Testis (tissue), 2 donors: ENCODE measurements at regions not wholly inside any gene's neighbourhood (a gene's known extent, or its start where the extent isn't known, plus 50 kb on each side); places are given as distances from the start of the nearest gene placed in this dataset.
A peak's percentile ranks its signal among the peaks of the same experiment; 100 is the strongest.

ENCODE experiments used
- DNase-seq: peaks from one replicate; pipeline ENCODE4 v3.0.0-alpha.2; 2019
- H3K27ac ChIP-seq, 2 donors: fragments of 200-600 bp; sonication (generic); one replicate each; pipeline ENCODE4 v1.5.1; 2019
- H3K27me3 ChIP-seq: fragments of 200-600 bp; sonication (generic); one replicate; pipeline ENCODE4 v1.5.1; 2019
- H3K36me3 ChIP-seq: fragments of 200-600 bp; sonication (generic); one replicate; pipeline ENCODE4 v1.5.1; 2017; ENCODE audit warnings: low read depth; ENCODE audit errors: missing control alignments
- H3K4me1 ChIP-seq: fragments of 200-600 bp; sonication (generic); one replicate; pipeline ENCODE4 v1.5.1; 2019
- H3K4me3 ChIP-seq, 2 donors: fragments of 200-600 bp; sonication (generic); one replicate each; pipeline ENCODE4 v1.5.1; 2017 to 2019
- H3K9me3 ChIP-seq: fragments of 200-600 bp; sonication (generic); one replicate; pipeline ENCODE4 v1.5.1; 2017
- POLR2A ChIP-seq: fragments of 450-650 bp; IDR thresholded peaks from one replicate; pipeline ENCODE4 v1.6.1; 2017; ENCODE audit warnings: antibody characterized with exemption, mild to moderate bottlenecking, moderate library complexity
- WGBS, 2 donors: methylation state at CpG; one replicate each; pipeline ENCODE4 v1.1.5; 2018; 5-methylcytosine and 5-hydroxymethylcytosine counted together
- intact Hi-C: fragments of 100-400 bp; cut with DNase I; formaldehyde crosslinking; loops from one replicate; pipeline ENCODE4 v1.15.1; 2023; ENCODE audit warnings: low total_unique reads
- TF ChIP-seq, protein P1 (sequence below), 3 experiments: fragments of 450-650 bp in 2 of 3; fragments of 200-600 bp in 1 of 3; sonication (generic) in 1 of 3; IDR thresholded peaks; one replicate each; pipeline ENCODE4 v1.5.1; 2016 to 2019; ENCODE audit warnings: antibody characterized with exemption in 3 of 3, mild to moderate bottlenecking in 2 of 3, moderate library complexity in 1 of 3

DNA sequence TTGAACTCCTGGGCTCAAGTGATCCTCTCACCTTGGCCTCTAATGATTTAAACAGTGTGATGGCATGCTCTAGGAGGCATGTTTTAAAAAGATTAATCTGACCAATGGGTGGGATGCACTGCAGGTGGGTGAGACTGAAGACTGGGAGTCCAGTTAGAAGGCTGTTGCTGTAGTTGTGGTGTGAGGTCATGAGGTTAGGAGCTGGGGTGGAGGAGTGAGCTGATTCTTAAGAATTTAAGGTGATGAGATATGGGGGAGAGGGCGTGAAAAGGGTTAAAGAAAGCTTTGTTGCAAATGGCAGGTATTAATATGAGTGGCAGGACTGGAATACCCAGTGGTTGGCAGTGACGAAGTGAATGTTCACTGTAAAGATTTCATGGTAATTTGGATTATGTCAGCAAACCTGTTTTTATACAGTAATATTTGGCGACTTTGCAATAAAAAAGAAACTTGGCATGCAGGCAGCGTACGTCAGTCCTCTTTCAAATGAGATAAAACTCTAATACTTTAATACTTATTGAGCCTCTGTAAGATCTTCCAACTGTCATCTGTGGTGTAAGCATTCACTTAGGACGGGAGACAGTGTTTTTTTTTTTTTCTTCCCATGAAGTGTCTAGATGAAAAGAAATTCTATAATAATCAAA lies 72.8 kb upstream of the MTPN start:
- no peaks in the 10 kb centered on the region for H3K9me3 ChIP-seq
- peak; percentile 50 for DNase-seq
- H3K4me1 ChIP-seq: peaks cover 44% of the 10 kb centered on the region
- peak overlapping the region; percentile 88 to 91 for H3K27ac ChIP-seq
- no peak for TF ChIP-seq POLR2A
- TF ChIP-seq, protein P1, sequence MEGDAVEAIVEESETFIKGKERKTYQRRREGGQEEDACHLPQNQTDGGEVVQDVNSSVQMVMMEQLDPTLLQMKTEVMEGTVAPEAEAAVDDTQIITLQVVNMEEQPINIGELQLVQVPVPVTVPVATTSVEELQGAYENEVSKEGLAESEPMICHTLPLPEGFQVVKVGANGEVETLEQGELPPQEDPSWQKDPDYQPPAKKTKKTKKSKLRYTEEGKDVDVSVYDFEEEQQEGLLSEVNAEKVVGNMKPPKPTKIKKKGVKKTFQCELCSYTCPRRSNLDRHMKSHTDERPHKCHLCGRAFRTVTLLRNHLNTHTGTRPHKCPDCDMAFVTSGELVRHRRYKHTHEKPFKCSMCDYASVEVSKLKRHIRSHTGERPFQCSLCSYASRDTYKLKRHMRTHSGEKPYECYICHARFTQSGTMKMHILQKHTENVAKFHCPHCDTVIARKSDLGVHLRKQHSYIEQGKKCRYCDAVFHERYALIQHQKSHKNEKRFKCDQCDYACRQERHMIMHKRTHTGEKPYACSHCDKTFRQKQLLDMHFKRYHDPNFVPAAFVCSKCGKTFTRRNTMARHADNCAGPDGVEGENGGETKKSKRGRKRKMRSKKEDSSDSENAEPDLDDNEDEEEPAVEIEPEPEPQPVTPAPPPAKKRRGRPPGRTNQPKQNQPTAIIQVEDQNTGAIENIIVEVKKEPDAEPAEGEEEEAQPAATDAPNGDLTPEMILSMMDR (IDR thresholded peaks at IDR 0.05): no peak
- no peaks in the 10 kb centered on the region for H3K36me3 ChIP-seq
- no peaks in the 10 kb centered on the region for H3K27me3 ChIP-seq
- intact Hi-C loops: no loop called here
- WGBS, 2 donors: 44 to 48% methylated on average over 6 of the region's 6 CpGs
- no peak overlapping the region for H3K4me3 ChIP-seq

DNA sequence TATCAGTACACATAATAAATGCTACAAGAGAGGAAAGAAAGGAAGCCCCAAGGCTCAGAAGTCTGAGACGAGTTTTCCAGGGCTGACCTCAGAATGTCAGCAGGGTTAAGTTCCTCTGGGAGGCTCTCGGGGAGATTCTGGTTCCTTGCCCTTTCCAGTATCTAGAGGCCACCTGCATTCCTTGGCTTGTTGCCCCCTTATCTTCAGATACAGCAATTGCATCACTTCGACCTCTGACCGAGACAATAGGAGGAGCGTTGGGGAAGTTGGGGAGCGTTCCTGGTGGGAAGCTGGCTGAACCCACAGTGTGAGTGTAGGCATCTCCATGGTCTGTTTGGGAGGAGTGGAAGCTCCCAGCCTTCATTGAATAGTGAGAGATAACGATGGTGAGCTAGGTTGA lies 72.0 kb upstream of the MTPN start:
- H3K27me3 ChIP-seq: no peaks in the 10 kb centered on the region
- peak; percentile 66 for DNase-seq
- TF ChIP-seq, protein P1 (IDR thresholded peaks at IDR 0.05): no peak
- no peak for TF ChIP-seq POLR2A
- H3K36me3 ChIP-seq: no peaks in the 10 kb centered on the region
- WGBS, 2 donors: 30 to 64% methylated on average over 7 of the region's 7 CpGs
- H3K9me3 ChIP-seq: no peaks in the 10 kb centered on the region
- H3K27ac ChIP-seq: peak overlapping the region; percentile 88 to 91
- intact Hi-C loops: no loop called here
- no peak overlapping the region for H3K4me3 ChIP-seq
- peaks cover 47% of the 10 kb centered on the region for H3K4me1 ChIP-seq

DNA sequence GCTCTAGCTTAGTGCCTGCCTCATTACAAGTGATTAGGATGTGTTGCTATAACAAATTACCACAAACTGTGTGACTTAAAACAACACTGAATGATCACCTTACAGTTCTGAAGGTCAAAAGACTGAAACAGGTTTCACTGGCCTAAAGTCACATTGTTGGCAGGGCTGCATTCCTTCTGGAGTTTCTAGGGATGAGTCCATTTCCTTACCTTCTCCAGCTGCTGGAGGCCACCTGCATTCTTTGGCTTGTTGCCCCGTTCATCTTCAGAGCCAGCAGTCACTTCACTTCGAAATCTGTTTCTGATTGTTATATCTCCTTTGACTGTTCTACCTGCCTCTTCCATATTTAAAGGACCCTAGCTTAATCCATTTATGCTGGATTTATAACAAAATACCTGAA lies 69.4 kb upstream of the MTPN start:
- Histone ChIP-seq H3K27me3 (no peaks in the 10 kb centered on the region), H3K27ac (peak overlapping the region; percentile 88 to 91), H3K9me3 (no peaks in the 10 kb centered on the region), H3K36me3 (no peaks in the 10 kb centered on the region), H3K4me3 (no peak overlapping the region), H3K4me1 (peaks cover 47% of the 10 kb centered on the region)
- intact Hi-C loops: no loop called here
- WGBS, 2 donors: 42 to 47% methylated on average over 2 of the region's 2 CpGs
- no peak for TF ChIP-seq POLR2A
- no peak for DNase-seq

DNA sequence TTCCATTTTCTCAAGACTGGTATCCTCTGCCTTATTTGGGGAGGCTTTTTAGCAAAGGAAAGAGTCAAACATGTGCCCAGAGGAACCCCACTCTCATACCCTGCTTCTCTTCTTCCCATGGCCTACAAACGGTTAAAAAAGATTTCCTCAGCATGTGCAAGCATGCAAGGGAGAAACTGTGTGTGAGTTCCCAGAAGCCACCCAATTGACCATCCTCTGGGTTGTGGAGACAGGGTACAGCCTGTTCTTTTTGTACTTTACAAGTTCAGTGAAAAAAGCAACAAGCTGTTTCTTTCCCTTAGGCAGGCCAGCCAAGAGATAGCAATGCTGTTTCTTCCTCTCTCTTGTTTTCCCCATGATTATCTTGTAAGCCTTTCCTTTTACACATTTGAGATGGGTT lies 68.8 kb upstream of the MTPN start:
- TF ChIP-seq, protein P1 (IDR thresholded peaks at IDR 0.05): no peak
- no peak for TF ChIP-seq POLR2A
- H3K27me3 ChIP-seq: no peaks in the 10 kb centered on the region
- no peak overlapping the region for H3K4me3 ChIP-seq
- peaks cover 46% of the 10 kb centered on the region for H3K4me1 ChIP-seq
- peak; percentile 82 for DNase-seq
- WGBS, 2 donors: 25 to 69% methylated on average over 1 of the region's 1 CpG
- H3K36me3 ChIP-seq: no peaks in the 10 kb centered on the region
- H3K9me3 ChIP-seq: no peaks in the 10 kb centered on the region
- intact Hi-C loops: no loop called here
- H3K27ac ChIP-seq: peak overlapping the region; percentile 88 to 91

DNA sequence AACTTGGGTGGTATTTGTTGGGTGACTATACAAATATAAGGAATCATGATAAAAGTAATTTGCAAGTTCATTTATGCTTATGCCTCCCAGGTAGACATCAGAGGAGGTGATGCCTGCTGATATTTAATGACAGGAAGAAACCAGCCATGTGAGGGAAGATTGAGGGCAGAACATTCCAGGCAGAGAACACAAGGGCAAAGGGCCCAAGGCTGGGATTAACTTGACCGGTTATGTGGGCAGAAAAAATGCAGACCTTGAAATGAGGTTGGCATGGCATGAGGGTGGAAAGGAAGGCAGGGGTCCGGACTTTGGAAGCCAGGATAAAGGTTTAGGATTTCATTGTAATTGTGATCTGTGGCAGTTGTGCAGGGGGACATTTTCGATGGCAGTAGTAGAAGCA lies 68.0 kb upstream of the MTPN start:
- Histone ChIP-seq H3K9me3 (no peaks in the 10 kb centered on the region), H3K27me3 (no peaks in the 10 kb centered on the region), H3K4me1 (peaks cover 38% of the 10 kb centered on the region), H3K27ac (peak overlapping the region; percentile 88 to 91), H3K4me3 (no peak overlapping the region), H3K36me3 (no peaks in the 10 kb centered on the region)
- 56 to 58% methylated on average over 3 of the region's 3 CpGs for WGBS, 2 donors
- intact Hi-C loops: no loop called here
- TF ChIP-seq, protein P1 (IDR thresholded peaks at IDR 0.05): no peak
- no peak for TF ChIP-seq POLR2A
- no peak for DNase-seq
